HG02623 (cell line): ENCODE measurements at regions not wholly inside any gene's neighbourhood (a gene's known extent, or its start where the extent isn't known, plus 50 kb on each side); places are given as distances from the start of the nearest gene placed in this dataset.

Source experiments
- ATAC-seq: cut with Tn5 transposase; IDR thresholded peaks from one replicate; pipeline ENCODE4 v1.9.1; 2021; ENCODE audit warnings: moderate library complexity; ENCODE audit not compliant: unreplicated experiment

- no peak for ATAC-seq
These were observed 83.1 kb upstream of the S1PR1 start for GRCh38 chr1:101153692-101154091.

- no peak for ATAC-seq
These were observed 84.2 kb upstream of the S1PR1 start for GRCh38 chr1:101152633-101153032.

DNA sequence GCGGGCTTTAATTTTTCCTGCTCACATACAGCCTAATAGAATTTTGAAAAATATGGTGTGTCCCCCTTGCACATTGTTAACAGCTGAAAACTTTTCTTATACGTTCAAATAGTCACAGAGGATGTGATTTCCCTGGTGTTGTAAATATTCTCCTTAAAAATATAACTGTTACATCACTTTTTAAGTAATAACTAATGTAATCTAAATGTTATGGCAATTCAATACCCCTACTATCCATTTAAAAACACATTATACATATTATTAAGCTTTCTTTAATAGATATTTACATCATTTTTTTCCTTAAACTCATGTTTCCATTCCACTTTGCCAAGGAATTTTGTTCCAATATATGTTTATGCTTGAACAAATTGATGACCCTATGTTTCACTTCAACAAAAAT is 85.5 kb upstream of the S1PR1 start:
- no peak for ATAC-seq

DNA sequence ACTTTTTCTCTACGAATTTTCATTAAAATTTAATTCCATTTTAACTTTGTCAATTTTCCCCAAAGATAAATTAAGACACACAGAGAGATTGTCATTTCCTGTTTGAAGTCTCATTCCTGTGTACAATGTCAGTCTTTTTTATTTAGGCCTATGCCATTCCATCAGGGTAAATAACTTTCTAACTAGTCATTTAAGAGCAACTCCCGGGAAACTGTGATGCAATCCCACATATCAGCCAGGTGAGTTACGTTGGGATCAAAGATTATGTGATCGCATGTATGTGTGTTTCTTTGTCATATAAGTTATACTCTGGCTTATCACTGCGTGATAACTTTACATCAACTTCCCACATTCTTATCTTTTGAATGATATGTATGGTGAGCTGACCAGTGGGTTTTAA is 86.1 kb upstream of the S1PR1 start:
- ATAC-seq = no peak

GRCh38 chr1:101150266-101150665 is 86.6 kb upstream of the S1PR1 start:
- ATAC-seq = no peak

DNA sequence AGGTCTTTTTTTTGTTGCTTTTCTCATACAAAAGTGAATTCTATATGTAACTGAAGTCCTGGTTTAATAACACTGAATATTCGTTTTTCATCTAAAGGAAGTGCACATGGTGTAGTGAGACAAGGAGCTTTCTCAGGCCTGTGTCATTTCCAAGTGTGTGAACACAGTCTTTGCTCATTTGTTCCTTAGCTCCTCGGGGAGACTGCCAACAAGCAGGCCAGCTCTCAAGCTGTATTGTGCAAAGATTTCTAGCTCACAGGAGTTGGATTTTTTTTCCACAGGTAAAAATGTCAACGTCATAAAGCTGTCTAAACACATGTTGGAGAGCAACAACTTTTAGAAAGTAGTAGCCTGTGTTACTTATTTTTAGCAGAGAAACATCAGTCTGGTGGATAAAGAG is 87.8 kb upstream of the S1PR1 start:
- no peak for ATAC-seq

GRCh38 chr1:101147381-101147780 is 89.4 kb upstream of the S1PR1 start:
- ATAC-seq = no peak

- no peak for ATAC-seq
These were observed 91.4 kb upstream of the S1PR1 start for GRCh38 chr1:101145449-101145820.

GRCh38 chr1:101144671-101145448 is 92.0 kb upstream of the S1PR1 start:
- ATAC-seq = no peak

- ATAC-seq = no peak
These were observed 94.6 kb upstream of the S1PR1 start for GRCh38 chr1:101142244-101142643.

GRCh38 chr1:101141376-101141775 is 95.4 kb upstream of the S1PR1 start:
- ATAC-seq = no peak

GRCh38 chr1:101139821-101140718 is 96.7 kb upstream of the S1PR1 start:
- no peak for ATAC-seq

DNA sequence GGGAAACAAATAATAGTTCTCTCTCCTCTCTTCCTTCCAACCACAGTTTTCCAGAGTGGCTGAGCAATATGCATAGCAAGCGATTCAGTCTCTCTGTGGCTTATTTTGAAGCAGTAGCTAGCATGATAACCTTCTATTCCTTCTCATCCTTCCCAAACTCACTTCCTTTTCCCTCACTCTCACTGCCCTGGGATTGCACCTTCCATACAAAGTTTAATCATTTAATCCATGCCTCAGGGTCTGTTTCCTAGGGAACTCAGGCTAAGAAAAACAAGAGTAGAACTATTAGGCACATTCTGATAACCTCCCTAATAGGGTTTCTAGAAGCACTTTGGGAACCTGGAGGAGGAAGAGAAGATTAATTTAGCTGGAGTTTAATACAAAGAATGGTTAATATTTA is 97.7 kb upstream of the S1PR1 start:
- no peak for ATAC-seq

DNA sequence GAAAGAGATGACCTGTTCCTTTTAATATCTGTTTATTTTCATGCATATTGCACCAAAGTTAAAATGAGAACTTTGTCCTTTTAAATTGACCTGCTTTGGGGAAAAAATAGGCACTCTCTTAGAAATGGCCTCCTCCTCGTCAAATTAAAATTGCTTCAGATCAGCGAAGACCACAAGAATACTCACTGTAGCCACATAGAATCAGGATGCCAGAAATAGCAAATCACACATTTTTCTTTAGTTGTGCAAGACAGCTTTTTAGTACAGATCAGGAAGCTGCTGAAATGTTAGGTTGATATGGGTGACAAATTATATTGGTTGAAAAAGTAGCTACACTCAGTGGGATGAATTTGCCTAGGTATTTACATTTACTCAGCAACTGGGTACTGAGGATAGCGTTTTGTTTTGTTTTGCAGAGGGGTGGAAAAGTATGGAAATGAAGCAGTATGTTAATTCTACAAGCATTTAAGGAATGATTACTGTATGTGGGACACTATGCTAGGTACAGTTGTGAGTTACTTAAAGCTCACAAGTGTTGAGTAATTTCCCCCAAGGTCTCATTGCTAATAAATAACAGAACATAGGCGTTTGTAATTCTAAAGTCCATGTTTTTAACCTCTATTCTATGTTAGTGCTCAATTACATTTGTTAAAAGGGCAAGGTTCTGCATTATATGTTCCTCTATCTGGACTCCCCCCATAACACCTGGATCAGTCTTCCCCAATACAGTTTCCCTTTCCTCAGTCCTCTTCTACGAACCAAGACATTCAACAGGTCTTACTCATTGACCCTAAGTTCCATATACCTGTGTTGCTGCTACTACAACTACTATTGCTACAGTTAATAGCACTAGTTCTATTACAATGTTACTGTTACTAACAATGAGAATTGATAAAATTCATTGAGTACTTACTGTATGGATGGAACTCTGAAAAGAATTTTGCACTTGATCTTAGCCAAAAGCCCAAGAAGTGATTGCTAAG is 99.4 kb upstream of the S1PR1 start:
- no peak for ATAC-seq

DNA sequence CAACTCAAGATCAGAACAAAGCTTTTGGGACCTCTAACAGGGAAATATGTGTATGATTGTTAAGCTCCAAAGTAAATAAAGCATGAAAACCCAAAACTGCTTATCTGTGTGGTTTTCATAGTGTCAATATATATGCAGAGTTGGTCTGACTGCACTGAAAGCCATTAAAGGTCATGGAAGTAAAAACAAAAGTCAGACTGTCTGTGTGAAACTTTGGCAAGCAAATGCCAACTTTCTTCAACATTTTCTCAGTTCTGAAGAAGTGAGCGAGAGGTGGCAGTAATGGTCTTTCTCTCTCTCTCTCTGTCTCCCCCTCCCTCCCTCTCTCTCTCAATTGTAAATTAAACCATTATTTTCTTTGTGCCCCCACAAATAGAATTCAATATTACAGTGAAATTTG is 100.1 kb upstream of the S1PR1 start:
- peak; percentile 71 for ATAC-seq

DNA sequence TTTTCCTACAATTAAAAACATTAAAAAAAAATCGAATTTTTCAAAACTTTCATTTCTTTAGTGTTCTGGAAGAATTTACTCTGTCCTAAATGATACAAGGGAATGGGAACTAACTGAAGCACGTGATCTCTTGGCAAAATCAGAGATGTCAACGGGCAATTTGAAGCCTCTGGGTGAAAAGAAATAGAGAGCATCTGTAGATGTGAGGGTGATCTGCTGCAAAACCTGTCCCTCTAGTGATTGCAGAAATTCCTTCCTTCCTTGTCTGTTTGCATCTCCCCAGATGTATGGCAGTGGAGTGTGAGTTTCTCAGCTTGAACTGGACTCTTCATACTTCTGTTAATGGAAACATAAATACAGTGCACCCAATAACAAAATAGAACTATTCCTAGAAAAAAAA is 100.5 kb upstream of the S1PR1 start:
- no peak for ATAC-seq

DNA sequence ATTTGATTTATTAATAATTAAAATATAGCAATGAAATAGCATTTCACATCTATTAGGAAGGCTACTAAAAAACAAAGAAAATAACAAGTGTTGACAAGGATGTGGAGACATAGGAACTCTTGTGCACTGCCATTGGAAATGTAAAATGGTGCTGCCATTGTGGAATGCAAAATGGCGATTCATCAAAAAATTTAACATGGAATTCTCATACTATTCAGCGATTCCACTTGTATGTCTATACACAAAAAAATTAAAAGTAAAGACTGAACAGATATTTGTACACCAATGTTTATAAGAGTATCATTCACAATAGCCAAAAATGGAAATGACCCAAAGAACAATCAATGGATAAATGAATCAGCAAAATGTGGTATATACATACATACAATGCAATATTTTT is 101.3 kb upstream of the S1PR1 start:
- ATAC-seq = no peak

DNA sequence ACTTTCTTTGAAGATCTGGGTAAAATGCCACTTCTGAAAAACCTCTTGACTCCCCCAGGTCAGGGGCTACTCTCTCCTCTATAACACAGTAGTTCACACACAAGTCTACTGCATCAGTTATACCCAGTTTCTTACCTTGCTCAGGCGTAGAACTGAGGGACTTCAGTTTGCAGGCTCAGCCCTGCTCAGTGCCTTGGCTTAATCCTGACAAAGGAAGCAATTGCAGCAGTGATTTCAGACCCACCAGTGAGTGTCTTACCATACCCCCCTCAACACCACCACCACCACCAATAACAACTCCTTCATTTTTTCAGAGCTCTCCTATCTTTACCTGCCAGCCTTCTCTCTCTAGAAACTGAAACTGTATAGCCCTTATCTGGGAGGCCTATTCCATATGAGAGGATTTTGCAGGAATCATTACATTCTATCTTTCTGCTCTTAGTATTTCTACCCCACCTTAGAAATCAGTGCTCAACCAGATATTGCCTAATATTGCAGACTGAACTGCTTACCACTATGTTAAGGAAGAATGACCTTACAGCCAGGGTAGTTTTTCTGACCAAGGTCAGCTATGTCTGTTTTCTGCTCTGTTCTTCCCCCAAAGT is 105.5 kb upstream of the S1PR1 start:
- no peak for ATAC-seq

GRCh38 chr1:101130673-101131072 is 105.1 kb upstream of the DPH5 start:
- ATAC-seq = no peak

DNA sequence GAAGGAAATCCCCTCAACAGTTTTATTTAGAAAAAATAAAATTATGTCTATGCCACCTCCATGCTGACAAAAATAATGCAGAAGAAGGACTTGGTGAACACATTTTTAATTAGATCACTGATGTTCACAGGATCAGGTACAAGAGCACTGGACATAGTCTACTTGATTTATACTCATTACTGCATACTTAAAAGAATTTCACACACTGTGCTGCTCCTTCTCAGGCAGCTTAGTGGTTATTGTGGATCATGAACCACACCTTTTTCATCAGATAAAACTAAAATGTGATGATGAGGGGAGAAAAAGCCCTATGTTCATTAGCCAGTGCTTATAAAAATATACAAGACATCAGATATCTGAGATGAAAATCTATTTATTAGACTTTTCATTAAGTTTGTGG is 103.3 kb upstream of the DPH5 start:
- no peak for ATAC-seq
